Upper lobe of left lung (tissue), 6 donors: ENCODE measurements at regions not wholly inside any gene's neighbourhood (a gene's known extent, or its start where the extent isn't known, plus 50 kb on each side); places are given as distances from the start of the nearest gene placed in this dataset.
A peak's percentile ranks its signal among the peaks of the same experiment; 100 is the strongest.

Experiments
- ATAC-seq, 2 donors: fragments of 200-7000 bp; cut with Tn5 transposase; one replicate each; pipeline ENCODE4 v1.9.1; 2022; ENCODE audit warnings: mild to moderate bottlenecking in 2 of 2, moderate library complexity in 2 of 2; ENCODE audit not compliant: low FRiP score in 2 of 2
- DNase-seq, 2 donors: peaks; one replicate each; pipeline ENCODE4 v3.0.0-alpha.2; 2019 to 2020
- H3K27ac ChIP-seq, 4 donors: fragments of 200-600 bp; sonication (generic); one replicate each; pipeline ENCODE4 v1.5.1; 2016 to 2019
- H3K27me3 ChIP-seq, 4 donors: fragments of 200-600 bp; sonication (generic); one replicate each; pipeline ENCODE4 v1.5.1; 2017 to 2019
- H3K36me3 ChIP-seq, 4 donors: fragments of 200-600 bp; sonication (generic); one replicate each; pipeline ENCODE4 v1.5.1; 2016 to 2019
- H3K4me1 ChIP-seq, 4 donors: fragments of 200-600 bp; sonication (generic); one replicate each; pipeline ENCODE4 v1.5.1; 2018 to 2019
- H3K4me3 ChIP-seq, 4 donors: fragments of 200-600 bp; sonication (generic); one replicate each; pipeline ENCODE4 v1.5.1; 2017 to 2019; ENCODE audit warnings: mild to moderate bottlenecking in 2 of 4, moderate library complexity in 1 of 4
- H3K9me3 ChIP-seq, 4 donors: fragments of 200-600 bp; sonication (generic); one replicate each; pipeline ENCODE4 v1.5.1; 2018 to 2019
- EP300 ChIP-seq, 4 donors: sonication (generic); formaldehyde crosslinking; IDR thresholded peaks; one replicate each; pipeline ENCODE4 v1.5.1; 2017; ENCODE audit warnings: antibody characterized with exemption in 4 of 4, control low read depth in 2 of 4
- POLR2A ChIP-seq, 4 donors: fragments of 450-650 bp; IDR thresholded peaks; one replicate each; pipeline ENCODE4 v1.5.1; 2016 to 2017; ENCODE audit warnings: antibody characterized with exemption in 4 of 4, mild to moderate bottlenecking in 2 of 4
- POLR2AphosphoS5 ChIP-seq, 2 donors: sonication (generic); formaldehyde crosslinking; IDR thresholded peaks; one replicate each; pipeline ENCODE4 v1.5.1; 2017; ENCODE audit warnings: antibody characterized with exemption in 2 of 2
- WGBS, 2 donors: methylation state at CpG; one replicate each; pipeline ENCODE4 v1.1.5; 2017 to 2018; 5-methylcytosine and 5-hydroxymethylcytosine counted together
- TF ChIP-seq, protein P1 (sequence below), 6 experiments: fragments of 450-650 bp in 4 of 6; fragments of 200-600 bp in 2 of 6; sonication (generic) in 2 of 6; IDR thresholded peaks; one replicate each; pipeline ENCODE4 v1.5.1; 2016 to 2019; ENCODE audit warnings: antibody characterized with exemption in 6 of 6
- donor health status: DM: no; HTN: no; CAD: no; lungs with moderate emphysema.
- donor health status: DM: no; HTN: yes; CAD: no; lungs with severe emphysema.

- no peaks in the 10 kb centered on the region for H3K36me3 ChIP-seq
- ATAC-seq (no peak), DNase-seq (peak in 1 of 2 donors; percentile 12)
- no peak overlapping the region for H3K4me3 ChIP-seq
- no peak overlapping the region for H3K27ac ChIP-seq
- H3K27me3 ChIP-seq, result no peaks in the 10 kb centered on the region
- H3K9me3 ChIP-seq, result no peaks in the 10 kb centered on the region
- 60 to 80% methylated on average over 1 to 2 of the region's 2 CpGs for WGBS, 2 donors
- H3K4me1 ChIP-seq, result no peaks in the 10 kb centered on the region
- no peak for TF ChIP-seq POLR2AphosphoS5 (IDR thresholded peaks at IDR 0.05)
- TF ChIP-seq POLR2A (IDR thresholded peaks at IDR 0.05), result no peak
- TF ChIP-seq, protein P1, sequence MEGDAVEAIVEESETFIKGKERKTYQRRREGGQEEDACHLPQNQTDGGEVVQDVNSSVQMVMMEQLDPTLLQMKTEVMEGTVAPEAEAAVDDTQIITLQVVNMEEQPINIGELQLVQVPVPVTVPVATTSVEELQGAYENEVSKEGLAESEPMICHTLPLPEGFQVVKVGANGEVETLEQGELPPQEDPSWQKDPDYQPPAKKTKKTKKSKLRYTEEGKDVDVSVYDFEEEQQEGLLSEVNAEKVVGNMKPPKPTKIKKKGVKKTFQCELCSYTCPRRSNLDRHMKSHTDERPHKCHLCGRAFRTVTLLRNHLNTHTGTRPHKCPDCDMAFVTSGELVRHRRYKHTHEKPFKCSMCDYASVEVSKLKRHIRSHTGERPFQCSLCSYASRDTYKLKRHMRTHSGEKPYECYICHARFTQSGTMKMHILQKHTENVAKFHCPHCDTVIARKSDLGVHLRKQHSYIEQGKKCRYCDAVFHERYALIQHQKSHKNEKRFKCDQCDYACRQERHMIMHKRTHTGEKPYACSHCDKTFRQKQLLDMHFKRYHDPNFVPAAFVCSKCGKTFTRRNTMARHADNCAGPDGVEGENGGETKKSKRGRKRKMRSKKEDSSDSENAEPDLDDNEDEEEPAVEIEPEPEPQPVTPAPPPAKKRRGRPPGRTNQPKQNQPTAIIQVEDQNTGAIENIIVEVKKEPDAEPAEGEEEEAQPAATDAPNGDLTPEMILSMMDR (IDR thresholded peaks at IDR 0.05), result no peak
- no peak for TF ChIP-seq EP300 (IDR thresholded peaks at IDR 0.05)
Observed at GRCh38 chr22:48900327-48900597, 927.4 kb downstream of the BRD1 start.

- 87 to 92% methylated on average over 42 of the region's 42 CpGs for WGBS, 2 donors
- Histone ChIP-seq H3K9me3 (no peaks in the 10 kb centered on the region), H3K27ac (no peak overlapping the region), H3K36me3 (no peaks in the 10 kb centered on the region), H3K27me3 (no peaks in the 10 kb centered on the region), H3K4me3 (no peak overlapping the region), H3K4me1 (no peaks in the 10 kb centered on the region)
- TF ChIP-seq EP300 (IDR thresholded peaks at IDR 0.05) (no peak), POLR2AphosphoS5 (IDR thresholded peaks at IDR 0.05) (no peak), POLR2A (IDR thresholded peaks at IDR 0.05) (no peak)
- TF ChIP-seq, protein P1 (IDR thresholded peaks at IDR 0.05), result no peak
- DNase-seq (peak in 1 of 2 donors; percentile 14), ATAC-seq (no peak)
Observed at GRCh38 chr22:48899523-48900326, 927.9 kb downstream of the BRD1 start.

DNA sequence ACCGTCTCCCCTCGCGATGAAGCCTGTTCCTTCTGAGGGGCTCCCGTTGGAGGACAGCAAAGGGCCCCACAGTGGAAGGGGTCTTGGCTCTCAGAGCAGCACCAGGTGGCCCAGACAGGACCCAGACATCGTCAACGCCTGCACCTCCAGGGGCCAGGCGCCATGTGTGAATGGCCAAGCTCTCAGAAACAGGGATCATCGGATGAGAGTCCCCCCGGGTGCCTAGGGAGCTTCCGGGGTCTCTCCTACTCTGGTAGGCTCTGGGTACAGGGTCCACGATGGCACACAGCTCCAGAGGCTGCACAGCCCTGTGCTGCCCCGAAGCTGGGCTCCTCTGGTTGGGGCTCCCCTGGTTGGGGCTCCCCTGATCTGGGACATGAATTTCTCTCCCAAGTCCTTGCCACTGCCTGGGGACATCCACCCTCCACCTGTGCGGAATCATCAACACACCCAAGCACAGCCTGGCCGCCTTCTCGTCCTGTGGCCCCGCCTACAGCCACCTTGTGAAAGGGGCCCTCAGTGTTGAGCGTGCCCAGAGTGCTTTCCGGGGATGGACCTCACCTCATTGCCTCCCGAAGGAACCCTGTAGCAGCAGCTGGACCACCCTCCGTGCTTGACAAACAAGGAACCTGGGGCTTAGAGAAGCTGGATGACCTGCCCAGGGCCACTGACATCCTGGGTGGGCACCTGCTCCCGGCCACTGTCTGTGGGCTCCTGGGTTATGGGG, 929.0 kb downstream of the BRD1 start:
- ATAC-seq, result no peak
- H3K36me3 ChIP-seq, result no peaks in the 10 kb centered on the region
- no peak for TF ChIP-seq POLR2A (IDR thresholded peaks at IDR 0.05)

GRCh38 chr22:48897645-48898370, 929.9 kb downstream of the BRD1 start:
- Histone ChIP-seq H3K4me1 (no peaks in the 10 kb centered on the region), H3K27me3 (no peaks in the 10 kb centered on the region), H3K4me3 (no peak overlapping the region), H3K9me3 (no peaks in the 10 kb centered on the region), H3K27ac (no peak overlapping the region), H3K36me3 (no peaks in the 10 kb centered on the region)
- DNase-seq (no peak), ATAC-seq (no peak)
- WGBS, 2 donors, result 87 to 89% methylated on average over 7 to 14 of the region's 14 CpGs
- TF ChIP-seq EP300 (IDR thresholded peaks at IDR 0.05) (no peak), POLR2A (IDR thresholded peaks at IDR 0.05) (no peak), POLR2AphosphoS5 (IDR thresholded peaks at IDR 0.05) (no peak)
- TF ChIP-seq, protein P1 (IDR thresholded peaks at IDR 0.05), result no peak

More for the DNA sequence above, 929.0 kb downstream of the BRD1 start:
- Histone ChIP-seq H3K4me1 (no peaks in the 10 kb centered on the region), H3K27me3 (no peaks in the 10 kb centered on the region), H3K4me3 (no peak overlapping the region), H3K9me3 (no peaks in the 10 kb centered on the region), H3K27ac (no peak overlapping the region)
- WGBS, 2 donors, result 75 to 85% methylated on average over 13 to 15 of the region's 21 CpGs
- peak in 1 of 2 donors; percentile 17 for DNase-seq
